CD4-positive, alpha-beta T cell treated with Interleukin-4 for 4 hours (primary cell): ENCODE measurements at regions not wholly inside any gene's neighbourhood (a gene's known extent, or its start where the extent isn't known, plus 50 kb on each side); places are given as distances from the start of the nearest gene placed in this dataset.
A peak's percentile ranks its signal among the peaks of the same experiment; 100 is the strongest.
"Not testable (repeated sequence)": the region's sequence is repeated elsewhere in the genome, so short reads cannot be mapped to it uniquely, and the experiment has no call there.

Experiments used
- DNase-seq: peaks from one replicate; pipeline ENCODE4 v3.0.0-alpha.2; 2020

DNA sequence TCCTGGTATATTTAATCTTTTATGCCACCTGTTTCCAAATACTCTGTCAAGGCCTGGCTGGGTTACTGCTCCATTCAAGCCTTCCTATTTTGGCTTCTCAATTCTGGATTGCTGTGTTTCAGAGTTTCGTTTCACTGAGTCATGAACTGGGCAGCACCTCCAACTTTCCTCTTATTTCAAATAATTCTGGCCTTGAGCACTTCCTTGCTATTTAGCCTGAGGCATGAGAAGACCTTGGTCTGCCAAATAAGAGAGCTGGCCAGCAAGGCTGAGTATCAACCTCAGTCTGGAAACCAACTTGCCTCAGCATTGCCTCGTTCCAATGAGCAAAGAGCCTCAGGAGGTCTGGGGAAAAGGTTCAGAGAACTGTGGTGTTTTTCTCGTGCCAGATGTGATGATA lies 66.6 kb downstream of the TNFAIP3 start:
- no peak for DNase-seq

DNA sequence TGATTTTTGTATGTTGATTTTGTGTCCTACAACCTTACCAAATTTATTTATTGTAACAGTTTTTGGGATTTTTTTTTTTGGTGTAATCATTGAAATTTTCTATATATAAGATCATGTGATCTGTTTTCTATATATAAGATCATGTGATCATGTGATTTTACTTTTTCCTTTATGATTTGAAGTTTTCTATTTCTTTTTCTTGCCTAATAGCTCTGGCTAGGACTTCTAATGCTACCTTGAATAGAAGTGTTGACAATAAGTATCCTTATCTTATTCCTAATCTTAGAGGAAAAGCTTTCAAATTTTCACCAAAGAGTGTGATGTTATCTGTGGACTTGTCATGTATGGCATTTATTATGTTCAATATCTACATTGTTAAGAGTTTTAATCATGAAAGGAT lies 69.7 kb downstream of the TNFAIP3 start:
- no peak for DNase-seq

DNA sequence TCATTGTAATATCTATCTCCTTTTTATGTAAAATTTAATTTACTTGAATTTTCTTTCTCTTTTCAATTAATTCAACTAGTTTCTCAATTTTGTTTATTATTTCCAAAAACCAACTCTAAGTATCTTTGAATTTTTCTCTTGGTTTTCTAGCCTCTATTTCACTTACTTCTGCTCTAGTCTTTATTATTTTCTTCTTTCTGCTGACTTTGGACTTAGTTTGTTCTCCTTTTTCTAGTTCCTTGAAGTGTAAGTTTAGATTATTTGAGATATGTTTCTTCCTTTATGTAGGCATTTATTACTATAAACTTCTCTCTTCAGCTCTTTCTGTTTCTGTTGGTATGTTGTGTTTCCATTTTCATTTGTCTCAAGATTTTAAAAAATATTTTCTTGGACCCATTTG lies 70.8 kb downstream of the TNFAIP3 start:
- DNase-seq: no peak

DNA sequence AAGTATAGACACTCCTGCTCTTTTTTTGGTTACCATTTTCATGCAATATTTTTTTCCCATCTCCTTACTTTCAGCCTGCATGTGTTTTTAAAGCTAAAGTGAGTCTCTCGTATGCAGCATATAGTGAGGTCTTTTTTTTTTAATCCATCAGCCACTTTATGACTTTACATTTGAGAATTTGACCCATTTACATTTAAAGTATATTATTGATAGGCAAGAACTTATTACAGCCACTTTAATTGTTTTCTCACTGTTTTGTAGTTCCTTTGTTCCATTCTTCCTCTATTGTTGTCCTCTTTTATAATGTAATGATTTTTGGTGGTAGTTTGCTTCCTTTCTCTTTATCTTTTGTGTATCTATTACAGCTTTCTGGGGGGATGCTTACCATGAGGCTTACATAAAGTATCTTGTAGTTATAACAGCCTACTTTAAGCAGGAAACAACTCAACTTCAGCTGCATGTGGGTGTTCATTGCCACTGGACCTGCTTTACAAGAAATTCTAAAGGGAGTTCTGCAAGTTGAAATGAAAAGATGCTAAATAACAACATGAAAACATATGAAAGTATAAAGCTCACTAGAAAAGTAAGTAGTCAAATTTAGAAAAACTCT lies 71.8 kb downstream of the TNFAIP3 start:
- DNase-seq: no peak

DNA sequence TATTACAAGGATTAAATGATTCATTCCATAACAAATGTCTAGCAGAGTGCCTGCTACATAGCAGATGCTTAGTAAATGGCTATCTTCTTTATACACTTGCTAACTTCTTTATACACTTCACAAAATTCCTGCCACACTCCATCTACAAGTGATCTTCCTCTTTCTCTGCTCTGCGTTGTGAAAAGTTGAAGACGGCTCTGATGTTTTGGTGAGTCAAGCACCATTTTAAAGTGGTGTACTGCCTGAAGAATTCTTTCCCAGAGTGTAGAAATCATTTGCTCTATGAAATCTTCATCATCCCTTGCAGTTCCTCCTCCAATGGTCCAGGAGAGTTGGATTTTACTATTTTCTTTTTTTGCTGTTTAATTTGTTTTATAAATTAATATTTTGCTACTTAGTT lies 74.9 kb downstream of the TNFAIP3 start:
- no peak for DNase-seq

DNA sequence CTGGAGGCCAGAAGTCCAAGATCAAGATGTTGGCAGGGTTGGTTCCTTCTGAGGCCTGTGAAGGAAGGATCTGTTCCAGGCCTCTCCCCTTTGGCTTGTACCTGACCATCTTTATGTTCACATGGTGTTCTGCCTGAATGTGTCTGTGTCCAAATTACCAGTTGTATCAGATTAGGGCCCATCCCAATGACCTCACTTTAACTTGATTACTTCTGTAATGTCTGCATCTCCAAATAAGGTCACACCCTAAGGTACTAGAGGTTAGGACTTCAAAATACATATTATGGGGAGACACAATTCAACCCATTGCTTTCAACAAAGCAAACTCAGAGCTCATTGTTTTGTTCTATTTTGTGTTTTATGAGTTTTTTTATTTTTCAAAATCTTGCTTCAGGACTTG lies 75.7 kb downstream of the TNFAIP3 start:
- DNase-seq: no peak

DNA sequence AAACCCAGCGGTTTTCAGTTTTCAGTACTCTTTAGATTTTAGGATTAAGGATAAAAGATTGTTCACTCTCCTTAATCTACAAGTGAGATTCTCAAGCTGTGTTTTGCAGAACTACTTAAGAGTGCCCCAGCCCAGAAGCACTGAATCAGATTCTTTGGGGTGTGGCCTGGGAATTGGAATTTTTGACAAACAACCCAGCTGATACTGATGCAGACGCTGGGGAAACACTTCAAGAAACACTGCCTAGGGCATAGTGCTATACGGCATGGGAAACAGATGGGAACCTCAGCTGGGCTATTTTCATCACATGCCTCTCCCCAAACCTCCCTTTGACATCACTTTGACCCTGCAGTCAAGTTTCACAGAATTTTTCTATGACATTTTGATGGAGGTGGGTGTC lies 77.3 kb downstream of the TNFAIP3 start:
- DNase-seq: not testable (repeated sequence)

DNA sequence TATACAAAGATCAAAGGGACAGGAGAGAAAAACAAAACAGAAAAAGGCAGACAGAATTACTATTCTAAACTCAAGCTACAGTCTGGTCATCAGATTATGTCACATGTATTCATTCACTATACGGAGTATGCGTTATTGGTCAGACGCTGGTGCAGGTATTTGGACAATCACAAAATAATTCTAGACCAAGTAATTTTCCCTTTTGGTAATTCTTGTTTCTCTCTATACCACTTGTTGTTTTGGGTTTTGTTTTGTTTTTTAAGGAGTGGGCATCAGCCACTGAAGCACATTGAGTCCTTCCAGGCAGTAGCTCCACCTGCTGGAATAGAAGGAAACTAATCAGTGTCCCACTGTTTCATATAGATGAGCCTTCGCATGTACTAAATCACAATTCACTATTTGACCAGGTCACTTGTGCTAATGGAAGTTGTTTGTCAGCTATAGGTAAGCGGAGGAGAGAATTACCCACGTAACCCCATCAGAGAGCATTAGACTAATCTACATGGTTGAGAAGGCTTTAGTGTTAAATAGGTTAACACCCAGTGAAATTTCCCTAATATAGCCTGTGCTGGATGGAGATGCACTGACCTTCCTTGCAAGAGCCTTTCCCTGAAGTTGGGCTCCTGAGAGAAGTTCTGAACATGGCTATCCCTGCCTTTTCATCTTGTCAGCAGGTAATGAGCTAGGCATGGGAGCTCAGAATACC lies 77.9 kb downstream of the TNFAIP3 start:
- peak; percentile 65 for DNase-seq

DNA sequence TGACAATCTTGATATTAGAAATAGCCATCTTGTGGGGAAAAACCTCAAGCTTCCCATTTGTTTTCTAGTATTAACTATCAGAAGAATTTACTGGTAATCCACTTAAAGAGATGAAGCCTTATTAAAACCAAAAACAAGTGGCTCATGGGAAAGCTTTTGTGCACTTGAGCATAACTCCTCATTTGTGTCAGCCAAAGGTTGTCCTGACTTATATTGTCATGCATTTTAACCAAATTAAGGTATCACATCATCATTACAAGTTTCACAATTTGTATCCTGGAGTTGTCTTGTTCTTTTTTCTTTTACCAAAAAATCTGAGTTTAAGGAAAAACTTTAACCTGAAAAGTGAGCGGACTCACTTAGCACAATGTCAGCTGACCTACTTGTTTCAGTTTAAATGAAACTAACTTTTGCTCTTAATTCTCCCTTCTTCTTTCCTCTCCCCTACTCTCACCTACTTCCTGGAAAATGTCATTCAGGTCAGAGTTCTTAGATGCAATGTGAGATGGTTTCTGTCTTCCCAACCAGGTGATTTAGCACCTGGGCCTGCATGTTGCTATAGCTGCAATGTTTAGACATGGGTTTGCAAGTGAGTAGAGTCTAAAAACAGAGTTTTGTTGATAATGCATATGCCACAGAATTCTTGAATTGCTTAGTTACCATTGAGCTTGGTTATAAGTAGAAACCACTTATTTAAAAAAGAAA lies 82.8 kb downstream of the TNFAIP3 start:
- DNase-seq: peak; percentile 70

DNA sequence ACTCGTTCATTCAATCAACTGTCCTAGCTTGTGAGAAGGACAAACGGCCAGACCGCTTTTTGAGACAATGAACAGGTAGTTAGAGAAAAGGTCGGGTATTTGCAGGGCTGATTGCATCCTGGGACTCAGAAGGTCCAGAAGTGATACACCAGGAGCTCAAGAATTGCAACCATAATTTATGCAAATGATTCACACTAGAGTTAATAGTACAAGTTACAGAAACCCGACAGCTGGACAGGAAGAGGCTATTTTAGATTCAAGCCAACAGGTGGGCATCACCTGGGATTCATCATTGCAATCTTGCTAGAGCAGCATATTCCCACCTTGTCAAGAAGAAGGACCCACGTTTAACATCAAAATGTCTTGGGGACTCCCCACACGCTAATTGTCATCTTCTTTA lies 83.5 kb downstream of the TNFAIP3 start:
- no peak for DNase-seq

DNA sequence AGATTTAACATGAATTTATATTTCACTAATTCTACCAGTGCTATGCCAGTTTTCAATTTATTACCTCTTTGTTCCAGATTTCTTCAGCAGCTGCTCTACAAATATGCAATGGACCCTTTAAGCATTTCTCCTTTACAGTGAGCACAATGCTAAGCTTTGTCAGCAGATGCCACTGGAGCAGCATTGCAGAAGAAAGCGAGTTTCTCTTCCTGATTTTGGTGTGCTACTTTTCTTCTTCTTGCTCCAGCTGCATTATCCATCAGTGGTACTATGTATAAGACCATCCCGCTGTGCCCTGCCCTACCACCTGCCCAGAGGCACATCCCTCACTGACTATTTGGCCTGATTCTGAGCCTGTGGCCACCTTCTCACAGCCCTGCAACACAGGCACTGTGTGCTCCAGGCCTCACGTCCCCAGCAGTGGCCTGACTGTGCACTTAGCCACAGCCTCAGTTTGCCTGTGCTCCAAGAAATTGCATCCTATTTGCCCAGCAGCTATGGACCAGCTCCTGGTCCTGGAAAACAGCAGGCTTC lies 84.1 kb downstream of the TNFAIP3 start:
- DNase-seq: no peak

DNA sequence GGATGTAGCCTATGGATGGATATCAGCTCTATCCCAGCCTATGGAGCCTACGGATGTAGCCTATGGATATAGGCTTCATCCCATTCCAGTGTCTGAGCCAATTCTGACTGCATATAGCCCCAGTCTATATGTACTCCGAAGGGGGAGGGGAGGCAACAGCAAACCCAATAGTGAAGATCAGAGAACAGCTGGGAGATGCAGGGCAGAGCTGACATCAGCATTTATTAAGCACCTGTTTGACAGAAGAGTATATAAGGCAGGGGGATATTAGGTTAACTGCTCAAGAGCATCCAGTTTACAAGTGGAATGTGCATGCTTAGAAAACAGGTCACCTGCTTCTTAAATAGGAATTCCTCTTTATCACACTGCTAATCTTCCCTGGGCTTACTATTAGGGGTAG lies 85.2 kb downstream of the TNFAIP3 start:
- no peak for DNase-seq

DNA sequence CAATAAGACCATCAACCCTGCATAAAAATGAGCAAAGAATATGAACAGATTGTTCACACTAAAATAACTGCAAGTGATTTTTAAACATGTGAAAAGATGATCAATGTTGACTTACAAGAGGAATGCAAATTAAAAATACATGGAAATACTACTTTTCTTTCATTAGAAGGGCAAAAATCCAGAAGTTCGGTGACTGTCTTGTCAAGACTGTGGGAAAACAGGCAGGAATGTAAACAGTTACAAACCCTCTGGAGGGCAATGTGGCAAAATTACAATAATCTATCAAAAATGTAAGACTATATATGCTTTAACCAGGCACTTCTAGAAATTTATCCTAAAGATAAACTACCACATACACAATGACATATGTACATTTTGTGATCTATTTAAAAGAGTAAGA lies 86.7 kb downstream of the TNFAIP3 start:
- DNase-seq: no peak

DNA sequence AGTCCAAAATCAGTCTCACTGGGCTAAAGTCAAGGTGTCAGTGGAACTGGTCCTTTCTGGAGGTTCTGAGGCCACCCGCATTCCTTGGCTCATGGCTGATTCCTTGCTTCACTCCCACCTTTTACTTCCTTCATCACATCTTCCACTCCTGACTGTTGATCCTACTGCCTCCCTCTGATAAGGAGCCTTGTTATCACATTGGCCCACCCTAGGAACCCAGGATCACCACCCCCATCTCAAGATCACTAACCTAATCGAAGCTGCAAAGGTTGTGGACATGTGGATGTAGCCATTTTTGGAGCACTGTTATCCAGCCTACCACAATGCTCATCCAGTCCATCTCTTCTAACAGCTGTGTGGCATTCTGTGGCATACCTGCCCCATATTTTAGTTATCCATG lies 87.2 kb downstream of the TNFAIP3 start:
- no peak for DNase-seq

DNA sequence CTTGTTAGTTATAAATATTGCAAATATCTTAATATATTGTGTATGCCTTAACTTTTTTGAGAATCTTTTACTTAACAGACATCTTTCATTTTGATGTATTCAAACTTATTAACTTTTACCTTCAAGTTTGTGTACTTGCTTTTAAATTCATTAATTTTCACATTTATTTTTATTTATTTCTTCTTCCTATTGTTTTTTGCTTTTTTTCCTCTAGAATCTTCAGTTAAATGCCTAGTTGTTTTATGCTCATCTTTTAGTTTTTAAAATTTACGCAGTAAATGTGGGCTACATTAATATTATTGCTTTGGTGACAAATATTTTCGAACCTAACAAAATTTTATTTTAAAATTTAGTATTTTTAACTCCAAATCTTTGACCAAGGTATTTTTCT lies 89.0 kb downstream of the TNFAIP3 start:
- DNase-seq: no peak

DNA sequence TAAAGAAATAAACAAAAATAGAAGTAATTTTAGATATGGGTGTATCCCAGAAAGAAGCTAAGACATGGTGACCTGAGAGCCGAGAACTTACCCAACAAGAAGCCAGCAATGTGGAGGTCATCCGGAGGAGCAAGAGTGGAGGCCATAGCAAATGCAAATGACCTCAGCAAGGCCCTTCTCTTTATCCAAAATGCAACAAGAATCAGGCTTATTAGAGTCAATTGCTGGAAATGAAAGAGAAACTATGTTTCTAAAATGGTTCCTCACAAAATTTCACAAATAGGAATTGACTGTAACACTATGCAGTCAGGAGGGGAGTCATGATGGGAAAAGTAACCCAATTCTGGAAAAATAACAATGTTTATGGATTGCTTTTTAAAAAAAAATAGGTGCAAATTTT lies 90.4 kb downstream of the TNFAIP3 start:
- no peak for DNase-seq

DNA sequence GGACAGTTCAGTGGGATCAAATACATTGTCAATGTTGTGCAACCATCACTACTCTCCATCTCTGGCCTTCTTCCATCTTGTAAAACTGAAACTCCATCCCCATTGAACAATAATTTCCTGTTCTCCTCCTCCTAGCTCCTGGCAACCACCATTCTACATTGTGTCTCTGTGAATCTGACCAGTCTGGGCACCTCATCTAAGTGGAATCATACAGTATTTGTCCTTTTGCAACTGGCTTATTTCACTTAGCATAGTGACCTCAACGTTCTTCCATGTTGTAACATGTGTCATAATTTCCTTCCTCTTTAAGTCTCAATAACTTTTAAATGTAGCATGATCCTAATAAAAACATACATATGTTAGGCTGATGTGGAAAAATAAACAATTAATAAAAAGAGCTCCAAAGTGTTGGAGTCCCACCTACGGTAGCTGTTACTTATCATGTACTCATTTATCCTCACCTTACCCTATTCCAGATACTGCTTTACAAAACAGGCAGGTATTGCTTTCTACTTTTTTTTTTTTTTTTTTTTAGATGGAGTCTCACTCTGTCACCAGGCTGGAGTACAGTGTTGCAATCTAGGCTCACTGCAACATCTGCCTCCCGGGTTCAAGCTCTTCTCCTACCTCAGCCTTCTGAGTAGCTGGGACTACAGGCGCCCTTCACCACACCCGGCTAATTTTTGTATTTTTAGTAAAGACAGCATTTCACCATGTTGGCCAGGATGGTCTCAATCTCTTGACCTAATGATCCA lies 91.9 kb downstream of the TNFAIP3 start:
- no peak for DNase-seq

DNA sequence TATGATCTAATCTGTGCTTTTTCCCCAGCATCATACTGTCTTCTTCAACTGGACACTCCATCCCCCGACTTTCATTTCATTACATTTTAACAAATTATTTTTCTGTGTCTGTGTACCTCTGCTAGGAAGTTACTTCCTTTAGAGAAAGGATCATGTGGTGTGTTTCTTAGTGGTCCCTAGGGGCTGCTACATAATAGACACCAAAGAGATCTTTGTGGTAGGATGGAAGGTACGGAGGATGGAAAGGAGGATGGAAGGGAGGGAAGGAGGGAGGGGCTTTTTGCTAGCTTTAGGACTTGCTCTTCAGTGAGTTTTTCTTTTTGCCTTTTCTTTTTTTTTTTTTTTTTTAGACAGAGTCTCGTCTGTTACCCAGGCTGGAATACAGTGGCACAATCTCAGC lies 95.7 kb downstream of the TNFAIP3 start:
- no peak for DNase-seq

DNA sequence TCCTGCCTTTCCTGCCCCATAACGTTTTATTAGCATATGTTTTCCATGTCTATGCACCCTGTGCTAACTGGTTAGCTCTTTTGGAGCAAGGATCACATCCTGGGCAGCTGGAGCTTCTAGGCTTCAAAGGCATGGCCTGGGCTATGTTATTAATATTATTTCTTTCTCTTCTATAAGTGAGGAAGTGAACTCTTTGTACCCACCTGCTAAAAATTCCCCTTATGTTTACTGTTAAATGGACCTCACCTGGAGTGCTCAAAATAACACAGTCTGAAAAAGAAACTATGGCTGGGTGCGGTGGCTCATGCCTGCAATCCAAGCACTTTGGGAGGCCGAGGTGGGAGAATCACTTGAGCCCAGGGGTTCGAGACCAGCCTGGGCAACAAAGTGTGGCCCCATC lies 97.8 kb downstream of the TNFAIP3 start:
- DNase-seq: no peak

DNA sequence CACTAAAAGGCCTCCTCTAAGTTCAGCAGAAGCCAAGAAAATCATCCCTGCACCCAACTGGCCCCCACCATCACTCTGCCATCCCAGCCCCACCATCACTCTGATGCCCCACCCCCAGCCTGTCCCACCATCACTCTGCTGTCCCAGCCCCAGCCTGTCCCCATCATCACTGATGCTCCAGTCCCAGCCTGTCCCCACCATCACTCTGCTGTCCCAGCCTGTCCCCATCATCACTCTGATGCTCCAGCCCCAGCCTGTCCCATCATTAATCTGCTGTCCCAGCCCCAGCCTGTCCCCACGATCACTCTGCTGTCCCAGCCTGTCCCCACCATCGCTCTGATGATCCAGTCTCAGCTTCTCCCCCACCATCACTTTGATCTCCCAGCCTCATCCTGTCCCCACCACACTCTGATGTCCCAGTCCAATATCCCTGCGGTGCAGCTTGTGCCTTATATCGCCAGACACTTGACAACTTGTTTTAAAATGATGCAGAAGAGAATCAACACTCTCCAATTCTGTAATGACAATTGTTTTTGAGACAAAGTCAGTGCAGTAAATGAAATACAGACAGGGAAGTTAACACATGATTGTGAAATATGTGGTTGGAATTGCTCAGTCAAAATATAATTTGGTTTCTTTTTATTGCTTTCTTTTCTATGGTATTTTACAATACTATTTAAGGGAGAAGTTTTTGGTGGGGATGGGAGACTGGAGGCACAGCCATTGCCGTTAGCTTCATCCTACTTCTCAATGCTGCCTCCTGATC lies 100.8 kb downstream of the TNFAIP3 start:
- no peak for DNase-seq

DNA sequence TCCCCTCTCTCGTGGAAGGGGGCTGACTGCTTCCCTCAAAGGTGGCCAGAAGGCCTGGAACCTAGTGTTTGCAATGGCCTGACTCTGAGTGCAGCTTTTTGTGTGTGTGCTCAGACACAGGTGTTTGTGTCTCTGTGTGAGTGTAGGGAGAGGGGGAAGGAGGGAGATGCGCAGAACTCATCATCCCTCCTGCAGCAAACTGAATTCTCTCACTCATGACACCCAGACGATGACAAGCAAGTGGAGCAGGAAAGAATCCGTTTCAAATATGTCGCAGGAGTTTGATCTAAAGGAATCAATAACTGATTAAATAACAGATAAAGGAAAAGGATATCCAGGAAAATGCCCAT lies 101.4 kb downstream of the TNFAIP3 start:
- no peak for DNase-seq

DNA sequence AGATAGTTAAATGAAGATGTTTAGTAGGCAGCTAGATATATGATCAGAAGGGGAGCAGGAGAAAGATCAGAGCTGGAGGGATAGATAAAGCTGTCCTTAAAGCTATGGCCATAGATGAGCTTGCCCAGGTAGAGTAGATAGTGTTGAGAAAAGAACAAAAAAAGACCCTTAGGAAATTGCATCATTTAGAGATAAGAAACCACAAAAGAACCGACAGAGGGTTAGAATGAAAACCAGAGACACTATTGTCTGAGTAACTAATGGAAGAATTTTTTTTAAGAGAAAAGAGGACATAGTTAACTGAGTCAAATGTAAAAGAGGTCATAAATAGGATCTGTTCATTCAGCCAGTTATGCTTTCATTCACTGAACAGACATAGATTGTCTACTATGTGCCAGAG lies 101.8 kb downstream of the TNFAIP3 start:
- peak; percentile 25 for DNase-seq

DNA sequence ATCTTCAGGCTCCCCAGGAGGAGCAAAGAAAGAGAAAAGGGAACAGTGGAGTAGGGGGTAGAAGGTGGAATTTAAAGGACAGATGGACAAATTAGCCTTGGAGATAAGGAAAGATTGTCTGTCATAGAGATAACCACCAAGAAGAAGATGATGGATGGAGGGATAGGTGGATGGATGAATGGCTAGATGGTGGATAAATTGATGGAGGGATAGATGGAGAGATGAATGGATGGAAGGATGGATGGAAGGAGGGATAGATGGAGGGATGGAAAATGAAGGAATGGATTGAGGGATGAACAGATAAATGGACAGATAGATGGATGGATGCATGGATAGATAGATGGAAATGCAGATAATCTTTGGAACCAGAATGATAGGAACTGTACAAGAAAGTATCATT lies 102.8 kb downstream of the TNFAIP3 start:
- DNase-seq: no peak
